Uterus (tissue), 3 donors: ENCODE measurements at regions not wholly inside any gene's neighbourhood (a gene's known extent, or its start where the extent isn't known, plus 50 kb on each side); places are given as distances from the start of the nearest gene placed in this dataset.

Source experiments
- DNase-seq, 2 donors: peaks; one replicate each; pipeline ENCODE4 v3.0.0-alpha.2; 2019 to 2020
- H3K27ac ChIP-seq, 2 donors: fragments of 200-600 bp; sonication (generic); 1 replicate in 1 of 2; 2 replicates in 1 of 2; pipeline ENCODE4 v1.5.1; 2016 to 2018
- H3K27me3 ChIP-seq, 2 donors: fragments of 200-600 bp; sonication (generic); one replicate each; pipeline ENCODE4 v1.5.1; 2018 to 2019; ENCODE audit warnings: control low read depth in 1 of 2
- H3K36me3 ChIP-seq, 2 donors: fragments of 200-600 bp; sonication (generic); one replicate each; pipeline ENCODE4 v1.5.1; 2019; ENCODE audit warnings: control low read depth in 1 of 2
- H3K4me1 ChIP-seq, 2 donors: fragments of 200-600 bp; sonication (generic); one replicate each; pipeline ENCODE4 v1.5.1; 2018 to 2019; ENCODE audit warnings: control low read depth in 1 of 2
- H3K4me3 ChIP-seq, 2 donors: fragments of 200-600 bp; sonication (generic); 1 replicate in 1 of 2; 2 replicates in 1 of 2; pipeline ENCODE4 v1.5.1; 2018 to 2019; ENCODE audit warnings: mild to moderate bottlenecking in 1 of 2
- H3K9me3 ChIP-seq, 2 donors: fragments of 200-600 bp; sonication (generic); one replicate each; pipeline ENCODE4 v1.5.1; 2019; ENCODE audit warnings: control low read depth in 1 of 2
- POLR2A ChIP-seq, 2 donors: fragments of 450-650 bp; IDR thresholded peaks; one replicate each; pipeline ENCODE4 v1.6.1; 2016; ENCODE audit warnings: antibody characterized with exemption in 2 of 2, mild to moderate bottlenecking in 1 of 2, moderate library complexity in 1 of 2
- intact Hi-C: fragments of 100-400 bp; cut with DNase I; formaldehyde crosslinking; loops from one replicate; pipeline ENCODE4 v1.15.1; 2023; ENCODE audit warnings: low total_unique reads
- TF ChIP-seq, protein P1 (sequence below), 4 experiments: fragments of 200-600 bp in 2 of 4; fragments of 450-650 bp in 2 of 4; sonication (generic) in 2 of 4; IDR thresholded peaks; one replicate each; pipeline ENCODE4 v1.5.1; 2016 to 2019; ENCODE audit warnings: antibody characterized with exemption in 4 of 4, mild to moderate bottlenecking in 2 of 4, moderate library complexity in 1 of 4
- donor health status: DM: yes; HTN: yes; CAD: no.

DNA sequence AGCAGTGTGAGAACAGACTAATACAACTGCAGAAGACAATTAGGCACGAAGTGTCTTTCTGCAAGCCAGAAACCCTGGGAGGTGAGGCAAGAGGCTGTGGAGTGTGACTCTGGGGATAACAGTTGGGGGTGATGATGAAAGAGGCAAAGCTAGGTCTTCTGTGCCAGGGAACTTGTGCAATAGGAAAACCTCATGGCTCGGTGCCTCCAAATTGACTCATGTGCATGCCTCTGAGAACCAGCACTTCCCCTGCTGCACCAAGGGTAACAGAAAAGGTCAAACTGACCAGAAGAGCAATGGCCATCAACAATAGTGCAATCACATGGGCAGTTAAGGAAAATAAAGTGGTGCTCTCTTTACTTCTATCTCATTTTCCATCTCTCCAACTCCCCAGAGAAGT, 136.4 kb downstream of the SCG2 start:
- intact Hi-C loops: no loop called here
- Histone ChIP-seq H3K4me3 (no peak overlapping the region), H3K27me3 (no peaks in the 10 kb centered on the region), H3K27ac (no peak overlapping the region), H3K4me1 (peaks cover 0 to 4% of the 10 kb centered on the region in 2 donors), H3K36me3 (no peaks in the 10 kb centered on the region), H3K9me3 (no peaks in the 10 kb centered on the region)
- TF ChIP-seq, protein P1, sequence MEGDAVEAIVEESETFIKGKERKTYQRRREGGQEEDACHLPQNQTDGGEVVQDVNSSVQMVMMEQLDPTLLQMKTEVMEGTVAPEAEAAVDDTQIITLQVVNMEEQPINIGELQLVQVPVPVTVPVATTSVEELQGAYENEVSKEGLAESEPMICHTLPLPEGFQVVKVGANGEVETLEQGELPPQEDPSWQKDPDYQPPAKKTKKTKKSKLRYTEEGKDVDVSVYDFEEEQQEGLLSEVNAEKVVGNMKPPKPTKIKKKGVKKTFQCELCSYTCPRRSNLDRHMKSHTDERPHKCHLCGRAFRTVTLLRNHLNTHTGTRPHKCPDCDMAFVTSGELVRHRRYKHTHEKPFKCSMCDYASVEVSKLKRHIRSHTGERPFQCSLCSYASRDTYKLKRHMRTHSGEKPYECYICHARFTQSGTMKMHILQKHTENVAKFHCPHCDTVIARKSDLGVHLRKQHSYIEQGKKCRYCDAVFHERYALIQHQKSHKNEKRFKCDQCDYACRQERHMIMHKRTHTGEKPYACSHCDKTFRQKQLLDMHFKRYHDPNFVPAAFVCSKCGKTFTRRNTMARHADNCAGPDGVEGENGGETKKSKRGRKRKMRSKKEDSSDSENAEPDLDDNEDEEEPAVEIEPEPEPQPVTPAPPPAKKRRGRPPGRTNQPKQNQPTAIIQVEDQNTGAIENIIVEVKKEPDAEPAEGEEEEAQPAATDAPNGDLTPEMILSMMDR (IDR thresholded peaks at IDR 0.05): no peak
- DNase-seq: peak; percentile 81 to 82

DNA sequence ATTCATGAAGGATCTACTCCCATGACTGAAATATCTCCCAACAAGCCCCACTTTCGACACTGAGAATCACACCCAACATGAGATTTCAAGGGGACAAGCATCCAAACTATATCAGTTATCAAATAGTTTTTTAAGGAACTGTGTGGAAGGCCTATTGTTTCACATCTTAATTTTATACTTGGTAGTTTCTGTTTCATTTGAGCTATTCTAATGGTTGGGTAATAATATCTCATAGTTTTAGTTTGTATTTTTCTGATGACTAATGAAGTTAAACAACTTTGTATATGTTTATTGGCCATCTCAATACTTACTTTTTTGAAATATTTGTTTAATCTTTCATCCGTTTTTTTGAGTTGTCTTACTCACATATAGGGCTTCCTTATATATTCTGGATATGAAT, 135.0 kb downstream of the SCG2 start:
- H3K4me3 ChIP-seq: no peak overlapping the region
- H3K9me3 ChIP-seq: no peaks in the 10 kb centered on the region
- no peak for TF ChIP-seq POLR2A (IDR thresholded peaks at IDR 0.05)
- TF ChIP-seq, protein P1 (IDR thresholded peaks at IDR 0.05): no peak
- intact Hi-C loops: no loop called here
- H3K36me3 ChIP-seq: no peaks in the 10 kb centered on the region
- H3K4me1 ChIP-seq: peaks cover 0 to 5% of the 10 kb centered on the region in 2 donors
- no peaks in the 10 kb centered on the region for H3K27me3 ChIP-seq
- no peak for DNase-seq
- H3K27ac ChIP-seq: no peak overlapping the region

DNA sequence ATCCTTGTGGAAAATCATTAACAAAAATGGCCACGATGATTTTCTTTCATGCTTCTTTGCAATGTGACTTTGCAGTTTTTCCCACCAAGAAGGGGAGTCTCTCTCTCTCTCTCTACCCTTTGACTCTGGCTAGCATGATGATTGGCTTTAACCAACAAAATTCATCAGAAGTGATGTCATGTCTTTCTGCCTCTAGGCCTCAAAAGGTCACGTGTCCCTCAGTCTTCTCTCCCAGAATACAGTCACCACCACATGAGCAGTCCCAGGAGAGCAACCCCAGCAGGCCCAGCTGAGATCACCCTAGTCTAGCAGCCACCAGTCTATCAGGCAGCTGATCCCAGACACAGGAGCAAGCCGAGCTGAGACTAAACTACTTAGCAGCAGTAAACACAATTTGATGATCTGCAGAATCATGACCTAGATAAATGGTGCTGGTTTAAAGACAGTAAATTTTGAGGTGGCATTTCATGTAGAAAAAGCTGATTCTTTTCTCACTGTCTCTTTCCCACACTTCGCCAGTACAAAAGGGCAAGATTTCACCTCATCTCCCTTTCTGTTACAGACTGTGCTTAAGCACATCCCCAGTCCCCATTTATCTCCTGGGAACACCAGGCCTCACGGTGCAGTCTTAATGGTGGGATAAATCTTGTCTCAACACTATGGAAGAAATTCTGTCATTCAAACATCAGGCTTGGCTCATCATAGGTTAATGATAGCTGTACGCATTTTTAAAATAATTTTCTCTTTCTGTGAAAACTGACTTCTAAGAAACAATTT, 132.7 kb downstream of the SCG2 start:
- Histone ChIP-seq H3K4me1 (peaks cover 0 to 5% of the 10 kb centered on the region in 2 donors), H3K9me3 (no peaks in the 10 kb centered on the region), H3K27me3 (no peaks in the 10 kb centered on the region), H3K36me3 (no peaks in the 10 kb centered on the region), H3K4me3 (no peak overlapping the region), H3K27ac (peak overlapping the region; percentile 37 to 69)
- DNase-seq: peak; percentile 40 to 67
- no peak for TF ChIP-seq POLR2A (IDR thresholded peaks at IDR 0.05)
- TF ChIP-seq, protein P1 (IDR thresholded peaks at IDR 0.05): no peak
- intact Hi-C loops: no loop called here

DNA sequence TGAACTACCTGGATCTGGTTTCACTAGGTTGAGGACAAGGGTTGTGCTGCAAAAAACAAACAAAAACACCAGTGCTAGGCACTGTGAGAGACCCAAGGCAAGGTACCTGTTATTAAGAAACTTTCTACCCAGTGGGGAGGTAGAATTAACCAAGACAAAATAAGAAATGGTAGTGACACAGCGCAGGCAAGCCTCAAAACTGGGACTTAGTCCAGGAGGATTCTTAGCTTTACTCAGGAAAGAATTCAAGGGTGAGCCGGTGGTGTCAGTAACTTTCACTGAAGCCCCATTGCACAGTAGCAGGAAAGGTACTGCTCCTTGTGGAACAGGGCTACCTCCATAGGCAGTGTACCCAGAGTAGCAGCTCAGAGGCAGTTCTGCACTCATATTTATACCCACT, 131.6 kb downstream of the SCG2 start:
- H3K9me3 ChIP-seq: no peaks in the 10 kb centered on the region
- no peak for DNase-seq
- H3K4me1 ChIP-seq: peaks cover 0 to 5% of the 10 kb centered on the region in 2 donors
- intact Hi-C loops: no loop called here
- no peaks in the 10 kb centered on the region for H3K27me3 ChIP-seq
- no peak for TF ChIP-seq POLR2A (IDR thresholded peaks at IDR 0.05)
- TF ChIP-seq, protein P1 (IDR thresholded peaks at IDR 0.05): no peak
- H3K4me3 ChIP-seq: no peak overlapping the region
- H3K36me3 ChIP-seq: no peaks in the 10 kb centered on the region
- peak overlapping the region in 1 of 2 donors; percentile 69 for H3K27ac ChIP-seq

DNA sequence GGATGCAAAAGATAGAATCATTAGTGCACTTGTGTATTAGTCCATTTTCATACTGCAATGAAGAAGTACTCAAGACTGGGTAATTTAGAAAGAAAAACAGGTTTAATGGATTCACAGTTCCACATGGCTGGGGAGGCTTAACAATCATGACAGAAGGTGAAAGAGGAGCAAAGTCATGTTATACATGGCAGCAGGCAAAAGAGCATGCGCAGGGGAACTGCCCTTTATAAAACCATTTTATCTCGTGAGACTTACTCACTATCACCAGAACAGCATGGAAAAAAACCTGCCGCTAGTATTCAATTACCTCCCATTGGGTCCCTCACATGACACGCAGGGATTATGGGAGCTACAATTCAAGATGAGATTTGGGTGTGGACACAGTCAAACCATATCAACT, 129.4 kb downstream of the SCG2 start:
- intact Hi-C loops: no loop called here
- TF ChIP-seq, protein P1 (IDR thresholded peaks at IDR 0.05): no peak
- no peak for TF ChIP-seq POLR2A (IDR thresholded peaks at IDR 0.05)
- H3K27ac ChIP-seq: no peak overlapping the region

More for the DNA sequence above, 129.4 kb downstream of the SCG2 start:
- Histone ChIP-seq H3K4me3 (no peak overlapping the region), H3K9me3 (no peaks in the 10 kb centered on the region), H3K36me3 (no peaks in the 10 kb centered on the region), H3K4me1 (peaks cover 0 to 5% of the 10 kb centered on the region in 2 donors), H3K27me3 (no peaks in the 10 kb centered on the region)
- DNase-seq: no peak
